GM23338 (cell line): ENCODE measurements at regions not wholly inside any gene's neighbourhood (a gene's known extent, or its start where the extent isn't known, plus 50 kb on each side); places are given as distances from the start of the nearest gene placed in this dataset.

ENCODE experiments used
- CREB1 ChIP-seq: fragments of 250-450 bp; sonication (Bioruptor Pico); IDR thresholded peaks from 2 replicates; pipeline ENCODE4 v1.5.0; 2020; ENCODE audit warnings: low read depth, mild to moderate bottlenecking, moderate library complexity
- EZH2 ChIP-seq: fragments of 200-600 bp; sonication (generic); IDR thresholded peaks from one replicate; pipeline ENCODE4 v1.8.0; 2017; ENCODE audit warnings: antibody characterized with exemption, mild to moderate bottlenecking, low read depth; ENCODE audit not compliant: unreplicated experiment
- EZH2phosphoT487 ChIP-seq: fragments of 200-600 bp; sonication (generic); IDR thresholded peaks from one replicate; pipeline ENCODE4 v1.8.1; 2018; ENCODE audit warnings: antibody characterized with exemption; ENCODE audit not compliant: unreplicated experiment
- JUNB ChIP-seq: IDR thresholded peaks from one replicate; pipeline ENCODE4 v1.6.1; 2016; ENCODE audit warnings: antibody characterized with exemption; ENCODE audit not compliant: unreplicated experiment
- NANOG ChIP-seq: IDR thresholded peaks from 2 replicates; pipeline ENCODE4 v1.6.1; 2016; ENCODE audit warnings: antibody characterized with exemption, borderline replicate concordance
- POLR2AphosphoS5 ChIP-seq: IDR thresholded peaks from 2 replicates; pipeline ENCODE4 v1.6.1; 2016; ENCODE audit warnings: antibody characterized with exemption, low read depth
- STAT1 ChIP-seq: IDR thresholded peaks from one replicate; pipeline ENCODE4 v1.6.1; 2016; ENCODE audit warnings: antibody characterized with exemption; ENCODE audit not compliant: unreplicated experiment
- ZNF114 ChIP-seq: fragments of 250-450 bp; sonication (Bioruptor Pico); IDR thresholded peaks from 2 replicates; pipeline ENCODE4 v1.5.0; 2020; ENCODE audit warnings: mild to moderate bottlenecking, moderate library complexity
- TF ChIP-seq, protein P1 (sequence below), 2 experiments: fragments of 200-600 bp in 1 of 2; sonication (generic) in 1 of 2; conservative IDR thresholded peaks; 2 replicates each; pipeline versions ENCODE4 v1.5.1 to v1.6.1; 2016 to 2017; ENCODE audit warnings: antibody characterized with exemption in 2 of 2, low read depth in 2 of 2, mild to moderate bottlenecking in 2 of 2, moderate library complexity in 1 of 2
- TF ChIP-seq, protein P2 (sequence below): IDR thresholded peaks from one replicate; pipeline ENCODE4 v1.6.1; 2018; ENCODE audit warnings: antibody characterized with exemption; ENCODE audit not compliant: unreplicated experiment
- TF ChIP-seq, protein P3 (sequence below): IDR thresholded peaks from 2 replicates; pipeline ENCODE4 v1.6.1; 2016; ENCODE audit warnings: antibody characterized with exemption
- TF ChIP-seq, protein P4 (sequence below): fragments of 250-450 bp; sonication (Bioruptor Pico); IDR thresholded peaks from 2 replicates; pipeline ENCODE4 v1.5.0; 2020; ENCODE audit warnings: mild to moderate bottlenecking, moderate library complexity

DNA sequence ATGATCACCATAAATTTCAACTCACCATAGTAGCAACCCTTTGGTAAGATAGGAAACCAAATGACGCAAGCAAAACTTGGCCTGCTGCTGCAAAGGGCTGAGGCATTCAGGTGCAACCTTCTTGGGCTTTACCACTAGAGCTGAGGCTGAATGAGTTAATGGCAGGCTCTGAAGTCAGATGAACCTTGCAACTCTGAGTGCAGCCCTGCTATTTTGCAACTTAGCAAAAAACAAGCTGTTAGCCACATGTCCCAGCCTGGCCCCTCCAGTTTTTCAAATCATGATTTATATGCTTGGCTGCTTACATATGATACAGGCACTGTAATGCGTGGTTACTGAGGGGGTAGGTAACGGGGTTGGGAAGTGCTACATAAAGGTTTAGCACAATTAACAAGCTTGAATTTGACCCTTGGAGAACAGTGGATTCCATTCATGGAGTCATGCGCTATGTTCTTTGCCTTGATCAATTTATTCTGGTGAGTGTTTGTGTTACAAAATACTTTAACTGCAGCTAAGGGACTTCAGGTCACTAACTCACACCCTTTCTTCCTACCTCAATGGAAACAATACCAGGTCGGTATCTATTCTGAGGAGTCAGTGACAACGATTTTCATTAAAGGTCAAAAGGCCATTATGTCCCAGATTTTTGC lies 80.5 kb upstream of the PPARGC1A start:
- TF ChIP-seq, protein P1, sequence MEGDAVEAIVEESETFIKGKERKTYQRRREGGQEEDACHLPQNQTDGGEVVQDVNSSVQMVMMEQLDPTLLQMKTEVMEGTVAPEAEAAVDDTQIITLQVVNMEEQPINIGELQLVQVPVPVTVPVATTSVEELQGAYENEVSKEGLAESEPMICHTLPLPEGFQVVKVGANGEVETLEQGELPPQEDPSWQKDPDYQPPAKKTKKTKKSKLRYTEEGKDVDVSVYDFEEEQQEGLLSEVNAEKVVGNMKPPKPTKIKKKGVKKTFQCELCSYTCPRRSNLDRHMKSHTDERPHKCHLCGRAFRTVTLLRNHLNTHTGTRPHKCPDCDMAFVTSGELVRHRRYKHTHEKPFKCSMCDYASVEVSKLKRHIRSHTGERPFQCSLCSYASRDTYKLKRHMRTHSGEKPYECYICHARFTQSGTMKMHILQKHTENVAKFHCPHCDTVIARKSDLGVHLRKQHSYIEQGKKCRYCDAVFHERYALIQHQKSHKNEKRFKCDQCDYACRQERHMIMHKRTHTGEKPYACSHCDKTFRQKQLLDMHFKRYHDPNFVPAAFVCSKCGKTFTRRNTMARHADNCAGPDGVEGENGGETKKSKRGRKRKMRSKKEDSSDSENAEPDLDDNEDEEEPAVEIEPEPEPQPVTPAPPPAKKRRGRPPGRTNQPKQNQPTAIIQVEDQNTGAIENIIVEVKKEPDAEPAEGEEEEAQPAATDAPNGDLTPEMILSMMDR (conservative IDR thresholded peaks at IDR 0.05; ENCODE audit: low read depth in 2 of 2): no peak
- TF ChIP-seq EZH2phosphoT487 (no peak), CREB1 (no peak), EZH2 (no peak), POLR2AphosphoS5 (no peak), JUNB (no peak), NANOG (no peak), STAT1 (no peak), ZNF114 (CRISPR knock-in tag) (no peak)
- TF ChIP-seq, protein P2, sequence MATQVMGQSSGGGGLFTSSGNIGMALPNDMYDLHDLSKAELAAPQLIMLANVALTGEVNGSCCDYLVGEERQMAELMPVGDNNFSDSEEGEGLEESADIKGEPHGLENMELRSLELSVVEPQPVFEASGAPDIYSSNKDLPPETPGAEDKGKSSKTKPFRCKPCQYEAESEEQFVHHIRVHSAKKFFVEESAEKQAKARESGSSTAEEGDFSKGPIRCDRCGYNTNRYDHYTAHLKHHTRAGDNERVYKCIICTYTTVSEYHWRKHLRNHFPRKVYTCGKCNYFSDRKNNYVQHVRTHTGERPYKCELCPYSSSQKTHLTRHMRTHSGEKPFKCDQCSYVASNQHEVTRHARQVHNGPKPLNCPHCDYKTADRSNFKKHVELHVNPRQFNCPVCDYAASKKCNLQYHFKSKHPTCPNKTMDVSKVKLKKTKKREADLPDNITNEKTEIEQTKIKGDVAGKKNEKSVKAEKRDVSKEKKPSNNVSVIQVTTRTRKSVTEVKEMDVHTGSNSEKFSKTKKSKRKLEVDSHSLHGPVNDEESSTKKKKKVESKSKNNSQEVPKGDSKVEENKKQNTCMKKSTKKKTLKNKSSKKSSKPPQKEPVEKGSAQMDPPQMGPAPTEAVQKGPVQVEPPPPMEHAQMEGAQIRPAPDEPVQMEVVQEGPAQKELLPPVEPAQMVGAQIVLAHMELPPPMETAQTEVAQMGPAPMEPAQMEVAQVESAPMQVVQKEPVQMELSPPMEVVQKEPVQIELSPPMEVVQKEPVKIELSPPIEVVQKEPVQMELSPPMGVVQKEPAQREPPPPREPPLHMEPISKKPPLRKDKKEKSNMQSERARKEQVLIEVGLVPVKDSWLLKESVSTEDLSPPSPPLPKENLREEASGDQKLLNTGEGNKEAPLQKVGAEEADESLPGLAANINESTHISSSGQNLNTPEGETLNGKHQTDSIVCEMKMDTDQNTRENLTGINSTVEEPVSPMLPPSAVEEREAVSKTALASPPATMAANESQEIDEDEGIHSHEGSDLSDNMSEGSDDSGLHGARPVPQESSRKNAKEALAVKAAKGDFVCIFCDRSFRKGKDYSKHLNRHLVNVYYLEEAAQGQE: no peak
- TF ChIP-seq, protein P3, sequence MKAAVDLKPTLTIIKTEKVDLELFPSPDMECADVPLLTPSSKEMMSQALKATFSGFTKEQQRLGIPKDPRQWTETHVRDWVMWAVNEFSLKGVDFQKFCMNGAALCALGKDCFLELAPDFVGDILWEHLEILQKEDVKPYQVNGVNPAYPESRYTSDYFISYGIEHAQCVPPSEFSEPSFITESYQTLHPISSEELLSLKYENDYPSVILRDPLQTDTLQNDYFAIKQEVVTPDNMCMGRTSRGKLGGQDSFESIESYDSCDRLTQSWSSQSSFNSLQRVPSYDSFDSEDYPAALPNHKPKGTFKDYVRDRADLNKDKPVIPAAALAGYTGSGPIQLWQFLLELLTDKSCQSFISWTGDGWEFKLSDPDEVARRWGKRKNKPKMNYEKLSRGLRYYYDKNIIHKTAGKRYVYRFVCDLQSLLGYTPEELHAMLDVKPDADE: no peak
- TF ChIP-seq, protein P4, sequence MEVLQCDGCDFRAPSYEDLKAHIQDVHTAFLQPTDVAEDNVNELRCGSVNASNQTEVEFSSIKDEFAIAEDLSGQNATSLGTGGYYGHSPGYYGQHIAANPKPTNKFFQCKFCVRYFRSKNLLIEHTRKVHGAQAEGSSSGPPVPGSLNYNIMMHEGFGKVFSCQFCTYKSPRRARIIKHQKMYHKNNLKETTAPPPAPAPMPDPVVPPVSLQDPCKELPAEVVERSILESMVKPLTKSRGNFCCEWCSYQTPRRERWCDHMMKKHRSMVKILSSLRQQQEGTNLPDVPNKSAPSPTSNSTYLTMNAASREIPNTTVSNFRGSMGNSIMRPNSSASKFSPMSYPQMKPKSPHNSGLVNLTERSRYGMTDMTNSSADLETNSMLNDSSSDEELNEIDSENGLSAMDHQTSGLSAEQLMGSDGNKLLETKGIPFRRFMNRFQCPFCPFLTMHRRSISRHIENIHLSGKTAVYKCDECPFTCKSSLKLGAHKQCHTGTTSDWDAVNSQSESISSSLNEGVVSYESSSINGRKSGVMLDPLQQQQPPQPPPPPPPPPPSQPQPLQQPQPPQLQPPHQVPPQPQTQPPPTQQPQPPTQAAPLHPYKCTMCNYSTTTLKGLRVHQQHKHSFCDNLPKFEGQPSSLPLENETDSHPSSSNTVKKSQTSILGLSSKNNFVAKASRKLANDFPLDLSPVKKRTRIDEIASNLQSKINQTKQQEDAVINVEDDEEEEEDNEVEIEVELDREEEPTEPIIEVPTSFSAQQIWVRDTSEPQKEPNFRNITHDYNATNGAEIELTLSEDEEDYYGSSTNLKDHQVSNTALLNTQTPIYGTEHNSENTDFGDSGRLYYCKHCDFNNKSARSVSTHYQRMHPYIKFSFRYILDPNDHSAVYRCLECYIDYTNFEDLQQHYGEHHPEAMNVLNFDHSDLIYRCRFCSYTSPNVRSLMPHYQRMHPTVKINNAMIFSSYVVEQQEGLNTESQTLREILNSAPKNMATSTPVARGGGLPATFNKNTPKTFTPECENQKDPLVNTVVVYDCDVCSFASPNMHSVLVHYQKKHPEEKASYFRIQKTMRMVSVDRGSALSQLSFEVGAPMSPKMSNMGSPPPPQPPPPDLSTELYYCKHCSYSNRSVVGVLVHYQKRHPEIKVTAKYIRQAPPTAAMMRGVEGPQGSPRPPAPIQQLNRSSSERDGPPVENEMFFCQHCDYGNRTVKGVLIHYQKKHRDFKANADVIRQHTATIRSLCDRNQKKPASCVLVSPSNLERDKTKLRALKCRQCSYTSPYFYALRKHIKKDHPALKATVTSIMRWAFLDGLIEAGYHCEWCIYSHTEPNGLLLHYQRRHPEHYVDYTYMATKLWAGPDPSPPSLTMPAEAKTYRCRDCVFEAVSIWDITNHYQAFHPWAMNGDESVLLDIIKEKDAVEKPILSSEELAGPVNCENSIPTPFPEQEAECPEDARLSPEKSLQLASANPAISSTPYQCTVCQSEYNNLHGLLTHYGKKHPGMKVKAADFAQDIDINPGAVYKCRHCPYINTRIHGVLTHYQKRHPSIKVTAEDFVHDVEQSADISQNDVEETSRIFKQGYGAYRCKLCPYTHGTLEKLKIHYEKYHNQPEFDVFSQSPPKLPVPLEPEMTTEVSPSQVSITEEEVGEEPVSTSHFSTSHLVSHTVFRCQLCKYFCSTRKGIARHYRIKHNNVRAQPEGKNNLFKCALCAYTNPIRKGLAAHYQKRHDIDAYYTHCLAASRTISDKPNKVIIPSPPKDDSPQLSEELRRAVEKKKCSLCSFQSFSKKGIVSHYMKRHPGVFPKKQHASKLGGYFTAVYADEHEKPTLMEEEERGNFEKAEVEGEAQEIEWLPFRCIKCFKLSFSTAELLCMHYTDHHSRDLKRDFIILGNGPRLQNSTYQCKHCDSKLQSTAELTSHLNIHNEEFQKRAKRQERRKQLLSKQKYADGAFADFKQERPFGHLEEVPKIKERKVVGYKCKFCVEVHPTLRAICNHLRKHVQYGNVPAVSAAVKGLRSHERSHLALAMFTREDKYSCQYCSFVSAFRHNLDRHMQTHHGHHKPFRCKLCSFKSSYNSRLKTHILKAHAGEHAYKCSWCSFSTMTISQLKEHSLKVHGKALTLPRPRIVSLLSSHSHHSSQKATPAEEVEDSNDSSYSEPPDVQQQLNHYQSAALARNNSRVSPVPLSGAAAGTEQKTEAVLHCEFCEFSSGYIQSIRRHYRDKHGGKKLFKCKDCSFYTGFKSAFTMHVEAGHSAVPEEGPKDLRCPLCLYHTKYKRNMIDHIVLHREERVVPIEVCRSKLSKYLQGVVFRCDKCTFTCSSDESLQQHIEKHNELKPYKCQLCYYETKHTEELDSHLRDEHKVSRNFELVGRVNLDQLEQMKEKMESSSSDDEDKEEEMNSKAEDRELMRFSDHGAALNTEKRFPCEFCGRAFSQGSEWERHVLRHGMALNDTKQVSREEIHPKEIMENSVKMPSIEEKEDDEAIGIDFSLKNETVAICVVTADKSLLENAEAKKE (CRISPR knock-in tag): no peak
